ENCODE measurements at regions not wholly inside any gene's neighbourhood (a gene's known extent, or its start where the extent isn't known, plus 50 kb on each side); places are given as distances from the start of the nearest gene placed in this dataset.

DNA sequence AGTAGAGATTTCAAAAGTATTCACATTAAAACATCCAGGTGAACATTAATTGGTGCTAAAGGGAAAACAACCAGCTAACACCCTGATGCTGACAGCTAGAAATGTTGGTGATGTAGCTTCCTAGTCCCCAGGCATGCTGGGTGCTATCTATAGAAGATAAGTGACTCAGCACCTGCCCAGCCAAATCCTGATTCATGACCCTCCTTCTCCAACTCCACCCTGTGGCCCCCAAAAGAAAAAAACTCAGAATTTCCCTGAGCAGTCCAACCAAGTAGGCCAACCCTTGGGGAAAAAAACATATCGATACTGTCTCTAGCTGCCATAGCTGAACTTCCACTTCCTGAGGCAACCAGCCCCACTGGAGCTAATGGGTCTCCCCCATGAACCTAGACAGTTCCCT is 197.6 kb upstream of the KLF3 start:
- H3K36me3 ChIP-seq (ENCODE audit: control insufficient read depth, insufficient read depth, low read length) = no peaks in the 10 kb centered on the region
- no peak for TF ChIP-seq CHD1 (IDR thresholded peaks at IDR 0.05; ENCODE audit: low read depth, low read length)
- no peaks in the 10 kb centered on the region for H3K9me1 ChIP-seq (ENCODE audit: insufficient read depth, low read length)
- CTCF ChIA-PET = interaction anchor here (1.2 kb wide), 1 partner anchor 12 kb away, joined by 3 read pairs; no protein-coding TSS in a partner anchor
- H3K14ac ChIP-seq (replicated peaks; ENCODE audit: low read depth, low read length) = no peak overlapping the region
- H4K20me1 ChIP-seq (ENCODE audit: insufficient read depth, low read length) = no peaks in the 10 kb centered on the region
- H4K8ac ChIP-seq (ENCODE audit: low read depth in 2 of 2, low read length in 2 of 2) = no peak overlapping the region
- no peak overlapping the region for H3K23ac ChIP-seq (ENCODE audit: low read depth, low read length)
- H3K9ac ChIP-seq (ENCODE audit: low read depth, low read length) = no peak overlapping the region
- no peaks in the 10 kb centered on the region for H3K79me1 ChIP-seq (ENCODE audit: low read depth in 1 of 2, low read length in 2 of 2)
- no peak overlapping the region for H3K18ac ChIP-seq (ENCODE audit: low read depth, low read length)
- no peak overlapping the region for H3K4me2 ChIP-seq (ENCODE audit: low read depth, low read length)
- ATAC-seq (ENCODE audit: low read depth) (no peak), DNase-seq (no peak)
- no peak overlapping the region for H2AK9ac ChIP-seq (replicated peaks; ENCODE audit: low read depth, low read length, poor library complexity)
- in situ Hi-C loops (cut with MboI; ENCODE audit: low sequenced_read_pairs) = no loop called here
- H3K4ac ChIP-seq (ENCODE audit: low read depth, low read length) = no peak overlapping the region
- no peak overlapping the region for H2BK120ac ChIP-seq (ENCODE audit: low read depth, low read length)
- no peak overlapping the region for H2BK5ac ChIP-seq (ENCODE audit: low read depth, low read length, poor library complexity, severe bottlenecking)
- dilution Hi-C loops (cut with HindIII; ENCODE audit: low sequenced_read_pairs, unreplicated experiment) = no loop called here
- H3K56ac ChIP-seq (ENCODE audit: extremely low read depth, insufficient read depth, low read length) = no peak overlapping the region
- no peaks in the 10 kb centered on the region for H3K4me1 ChIP-seq (ENCODE audit: control insufficient read depth, insufficient read depth, low read length)
- H2BK15ac ChIP-seq (ENCODE audit: low read depth, low read length) = no peak overlapping the region
- no peak overlapping the region for H4K91ac ChIP-seq (ENCODE audit: insufficient read depth, low read depth, low read length)
- H2BK20ac ChIP-seq (ENCODE audit: low read depth, low read length) = no peak overlapping the region
- BruUV-seq (replicated peaks) = no TSS peak
- intact Hi-C loops (cut with micrococcal nuclease) = no loop called here
- H4K5ac ChIP-seq (ENCODE audit: low read depth, low read length) = no peak overlapping the region
- H2AFZ ChIP-seq (replicated peaks; ENCODE audit: low read length, poor library complexity) = no peak overlapping the region
- H2AK5ac ChIP-seq (ENCODE audit: low read depth, low read length) = no peak overlapping the region
- no peak overlapping the region for H3K27ac ChIP-seq (ENCODE audit: insufficient read depth, low read length)
- no peak overlapping the region for H3K4me3 ChIP-seq (ENCODE audit: insufficient read depth, low read depth, low read length)
- no CpG with 5 or more reads among the region's 1 CpG for WGBS, 2 experiments (ENCODE audit: extremely low coverage in 2 of 2, insufficient read length in 1 of 2)
- no peaks in the 10 kb centered on the region for H3K9me3 ChIP-seq (ENCODE audit: control insufficient read depth, insufficient read depth, low read length)
- H3K27me3 ChIP-seq (ENCODE audit: control insufficient read depth, insufficient read depth, low read length) = peaks cover 3% of the 10 kb centered on the region; the same call in 1 of the 2 replicates
- POLR2A ChIA-PET (ENCODE audit: unreplicated experiment) = no interaction called here

Measured in IMR-90 (cell line).